H9 (cell line): ENCODE measurements at regions not wholly inside any gene's neighbourhood (a gene's known extent, or its start where the extent isn't known, plus 50 kb on each side); places are given as distances from the start of the nearest gene placed in this dataset.

Source experiments
- DNase-seq: peaks from one replicate; pipeline ENCODE4 v3.0.0-alpha.2; 2017
- H2AFZ ChIP-seq: one replicate; pipeline ENCODE4 v1.6.1; 2013; ENCODE audit warnings: mild to moderate bottlenecking, low read length, control low read depth, moderate library complexity
- H2AK5ac ChIP-seq: 2 replicates; pipeline ENCODE4 v1.6.1; 2013; ENCODE audit warnings: low read length, control low read depth, mixed read lengths; ENCODE audit not compliant: insufficient read length
- H2BK120ac ChIP-seq: one replicate; pipeline ENCODE4 v1.6.1; 2013; ENCODE audit warnings: low read depth, mild to moderate bottlenecking, low read length, control low read depth, inconsistent platforms; ENCODE audit not compliant: poor library complexity, severe bottlenecking
- H2BK12ac ChIP-seq: 2 replicates; pipeline ENCODE4 v1.6.1; 2013; ENCODE audit warnings: low read length, control low read depth, mixed read lengths, low read depth; ENCODE audit not compliant: insufficient read length
- H2BK15ac ChIP-seq: 2 replicates; pipeline ENCODE4 v1.6.1; 2013; ENCODE audit warnings: low read depth, low read length, control low read depth
- H2BK20ac ChIP-seq: one replicate; pipeline ENCODE4 v1.6.1; 2013; ENCODE audit warnings: low read depth, mild to moderate bottlenecking, low read length, control low read depth, inconsistent platforms; ENCODE audit not compliant: poor library complexity, severe bottlenecking
- H2BK5ac ChIP-seq: 2 replicates; pipeline ENCODE4 v1.6.1; 2013; ENCODE audit warnings: low read length, control low read depth, mixed read lengths; ENCODE audit not compliant: insufficient read length
- H3K14ac ChIP-seq: 2 replicates; pipeline ENCODE4 v1.6.1; 2013; ENCODE audit warnings: low read length, control low read depth; ENCODE audit not compliant: insufficient read depth
- H3K18ac ChIP-seq: 2 replicates; pipeline ENCODE4 v1.6.1; 2013; ENCODE audit warnings: low read depth, mild to moderate bottlenecking, mixed read lengths, low read length, control low read depth; ENCODE audit not compliant: insufficient read length
- H3K23ac ChIP-seq: 2 replicates; pipeline ENCODE4 v1.6.1; 2013; ENCODE audit warnings: low read length, control low read depth, mixed read lengths, low read depth; ENCODE audit not compliant: insufficient read length
- H3K23me2 ChIP-seq: 2 replicates; pipeline ENCODE4 v1.6.1; 2013; ENCODE audit warnings: low read depth, mild to moderate bottlenecking, mixed read lengths, low read length, control low read depth; ENCODE audit not compliant: insufficient read length, poor library complexity, severe bottlenecking
- H3K27ac ChIP-seq: 2 replicates; pipeline ENCODE4 v1.5.1; 2013; ENCODE audit warnings: low read length, control low read depth, mixed read lengths, low read depth; ENCODE audit not compliant: insufficient read length
- H3K27me3 ChIP-seq: 2 replicates; pipeline ENCODE4 v1.6.1; 2013; ENCODE audit warnings: low read length, control low read depth, inconsistent platforms; ENCODE audit not compliant: insufficient read depth
- H3K4ac ChIP-seq: 2 replicates; pipeline ENCODE4 v1.6.1; 2013; ENCODE audit warnings: low read depth, mild to moderate bottlenecking, control low read depth, inconsistent platforms, low read length, moderate library complexity
- H3K4me1 ChIP-seq: 2 replicates; pipeline ENCODE4 v1.6.1; 2013; ENCODE audit warnings: low read length, control low read depth, inconsistent platforms; ENCODE audit not compliant: insufficient read depth
- H3K4me2 ChIP-seq: 2 replicates; pipeline ENCODE4 v1.6.1; 2013; ENCODE audit warnings: low read length, control low read depth, mixed read lengths; ENCODE audit not compliant: insufficient read length, insufficient read depth
- H3K56ac ChIP-seq: 2 replicates; pipeline ENCODE4 v1.6.1; 2013; ENCODE audit warnings: low read depth, mild to moderate bottlenecking, mixed read lengths, low read length, control low read depth; ENCODE audit not compliant: insufficient read length
- H3K79me1 ChIP-seq: 2 replicates; pipeline ENCODE4 v1.6.1; 2013; ENCODE audit warnings: low read depth, mild to moderate bottlenecking, moderate library complexity, low read length, control low read depth, inconsistent platforms; ENCODE audit not compliant: insufficient read depth, poor library complexity, severe bottlenecking
- H3K79me2 ChIP-seq: 2 replicates; pipeline ENCODE4 v1.6.1; 2013; ENCODE audit warnings: low read length, control low read depth, inconsistent platforms; ENCODE audit not compliant: insufficient read depth
- H3K9ac ChIP-seq: 2 replicates; pipeline ENCODE4 v1.6.1; 2013; ENCODE audit warnings: low read length, control low read depth, mixed read lengths; ENCODE audit not compliant: insufficient read length; ENCODE audit errors: extremely low read depth
- H3K9me3 ChIP-seq: one replicate; pipeline ENCODE4 v1.6.1; 2013; ENCODE audit warnings: low read depth, low read length, inconsistent platforms; ENCODE audit not compliant: control insufficient read depth
- H3T11ph ChIP-seq: one replicate; pipeline ENCODE4 v1.6.1; 2013; ENCODE audit warnings: mild to moderate bottlenecking, low read length, control low read depth, inconsistent platforms
- H4K20me1 ChIP-seq: one replicate; pipeline ENCODE4 v1.6.1; 2013; ENCODE audit not compliant: control insufficient read depth, insufficient read length, insufficient read depth
- H4K5ac ChIP-seq: 2 replicates; pipeline ENCODE4 v1.6.1; 2013; ENCODE audit warnings: low read depth, mild to moderate bottlenecking, mixed read lengths, low read length, control low read depth; ENCODE audit not compliant: insufficient read length
- H4K8ac ChIP-seq: replicated peaks from 2 replicates; pipeline ENCODE4 v1.6.1; 2013; ENCODE audit warnings: low read length, control low read depth, mixed read lengths, low read depth; ENCODE audit not compliant: insufficient read length
- H4K91ac ChIP-seq: 2 replicates; pipeline ENCODE4 v1.6.1; 2013; ENCODE audit warnings: low read depth, mild to moderate bottlenecking, moderate library complexity, mixed read lengths, low read length, control low read depth; ENCODE audit not compliant: insufficient read length
- H3K27ac Mint-ChIP-seq, 3 experiments: 2 replicates in 2 of 3; 3 replicates in 1 of 3; pipeline ENCODE4 v1.8.0; 2020 to 2021; ENCODE audit warnings: mixed read lengths in 3 of 3, mild to moderate bottlenecking in 1 of 3, moderate library complexity in 1 of 3
- H3K27me3 Mint-ChIP-seq: 2 replicates; pipeline ENCODE4 v1.8.0; 2021; ENCODE audit warnings: low read depth, mild to moderate bottlenecking, moderate library complexity, mixed read lengths
- H3K36me3 Mint-ChIP-seq, 3 experiments: 2 replicates in 2 of 3; 3 replicates in 1 of 3; pipeline ENCODE4 v1.8.0; 2020 to 2021; ENCODE audit warnings: low read depth in 3 of 3, mixed read lengths in 3 of 3; ENCODE audit not compliant: insufficient read depth in 1 of 3
- H3K4me1 Mint-ChIP-seq, 2 experiments: 2 replicates each; pipeline ENCODE4 v1.8.0; 2020; ENCODE audit warnings: mixed read lengths in 2 of 2
- H3K4me3 Mint-ChIP-seq, 2 experiments: 2 replicates in 1 of 2; 3 replicates in 1 of 2; pipeline ENCODE4 v1.8.0; 2020 to 2021; ENCODE audit warnings: mild to moderate bottlenecking in 2 of 2, mixed read lengths in 2 of 2, moderate library complexity in 1 of 2
- H3K9me3 Mint-ChIP-seq, 2 experiments: 2 replicates in 1 of 2; 3 replicates in 1 of 2; pipeline ENCODE4 v1.8.0; 2020; ENCODE audit warnings: mild to moderate bottlenecking in 2 of 2, mixed read lengths in 2 of 2, moderate library complexity in 1 of 2
- WGBS: extraction: QIAGEN DNeasy Blood & Tissue Kit; methylation state at CpG from one replicate; pipeline ENCODE4 v1.1.7; 2013; ENCODE audit warnings: missing lambda C conversion rate, low lambda C conversion rate, mixed read lengths; ENCODE audit not compliant: insufficient read length; ENCODE audit errors: extremely low coverage; 5-methylcytosine and 5-hydroxymethylcytosine counted together
- TF ChIP-seq, protein P1 (sequence below): fragments of 200-600 bp; sonication (generic); conservative IDR thresholded peaks from 3 replicates; pipeline ENCODE4 v1.8.0; 2021; ENCODE audit warnings: antibody characterized with exemption, mild to moderate bottlenecking

DNA sequence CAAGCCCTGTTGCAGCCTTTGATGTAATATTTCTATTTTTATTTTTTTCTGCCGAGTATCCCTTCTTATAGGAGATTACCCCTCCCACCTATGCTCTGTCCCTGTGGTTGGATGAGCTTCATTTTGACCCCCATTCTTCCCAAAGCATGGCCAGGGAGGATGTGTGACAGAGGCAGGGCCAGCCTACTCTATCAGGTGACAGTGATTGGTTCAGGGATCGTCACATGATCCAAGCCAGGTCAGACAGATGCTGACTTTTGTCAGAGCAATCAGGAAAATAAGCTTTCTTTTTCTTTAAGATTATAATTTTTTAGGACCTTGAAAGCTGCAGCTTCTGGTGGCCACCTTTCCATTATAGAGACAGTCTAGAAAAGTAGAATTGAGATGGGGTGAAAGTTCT lies 314.3 kb downstream of the NUP35 start:
- WGBS: no CpG with 5 or more reads among the region's 2 CpGs
- DNase-seq: no peak
- Mint-ChIP-seq H3K27me3 (no peaks in the 10 kb centered on the region), H3K4me1 (peaks cover 9 to 12% of the 10 kb centered on the region in 2 experiments), H3K27ac (no peak overlapping the region; a peak in 1 of 7 replicates), H3K9me3 (no peaks in the 10 kb centered on the region), H3K4me3 (no peak overlapping the region), H3K36me3 (no peaks in the 10 kb centered on the region)
- Histone ChIP-seq H3K56ac (no peak overlapping the region), H2BK15ac (no peak overlapping the region), H2AK5ac (no peak overlapping the region), H4K5ac (no peak overlapping the region), H3K4me1 (no peaks in the 10 kb centered on the region), H2BK120ac (no peak overlapping the region), H3K79me1 (no peaks in the 10 kb centered on the region), H3T11ph (no peak overlapping the region), H3K23ac (no peak overlapping the region), H2AFZ (no peak overlapping the region), H4K91ac (no peak overlapping the region), H2BK5ac (no peak overlapping the region), H3K79me2 (no peaks in the 10 kb centered on the region), H3K9ac (no peak overlapping the region), H3K4me2 (no peak overlapping the region), H2BK20ac (no peak overlapping the region), H3K18ac (no peak overlapping the region), H2BK12ac (no peak overlapping the region), H3K27me3 (no peaks in the 10 kb centered on the region), H3K27ac (no peak overlapping the region), H3K9me3 (no peaks in the 10 kb centered on the region), H4K20me1 (no peaks in the 10 kb centered on the region), H3K4ac (no peak overlapping the region), H4K8ac (no peak overlapping the region), H3K23me2 (no peaks in the 10 kb centered on the region), H3K14ac (no peak overlapping the region)
- TF ChIP-seq, protein P1, sequence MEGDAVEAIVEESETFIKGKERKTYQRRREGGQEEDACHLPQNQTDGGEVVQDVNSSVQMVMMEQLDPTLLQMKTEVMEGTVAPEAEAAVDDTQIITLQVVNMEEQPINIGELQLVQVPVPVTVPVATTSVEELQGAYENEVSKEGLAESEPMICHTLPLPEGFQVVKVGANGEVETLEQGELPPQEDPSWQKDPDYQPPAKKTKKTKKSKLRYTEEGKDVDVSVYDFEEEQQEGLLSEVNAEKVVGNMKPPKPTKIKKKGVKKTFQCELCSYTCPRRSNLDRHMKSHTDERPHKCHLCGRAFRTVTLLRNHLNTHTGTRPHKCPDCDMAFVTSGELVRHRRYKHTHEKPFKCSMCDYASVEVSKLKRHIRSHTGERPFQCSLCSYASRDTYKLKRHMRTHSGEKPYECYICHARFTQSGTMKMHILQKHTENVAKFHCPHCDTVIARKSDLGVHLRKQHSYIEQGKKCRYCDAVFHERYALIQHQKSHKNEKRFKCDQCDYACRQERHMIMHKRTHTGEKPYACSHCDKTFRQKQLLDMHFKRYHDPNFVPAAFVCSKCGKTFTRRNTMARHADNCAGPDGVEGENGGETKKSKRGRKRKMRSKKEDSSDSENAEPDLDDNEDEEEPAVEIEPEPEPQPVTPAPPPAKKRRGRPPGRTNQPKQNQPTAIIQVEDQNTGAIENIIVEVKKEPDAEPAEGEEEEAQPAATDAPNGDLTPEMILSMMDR: no peak
